Smooth muscle cell of the brain vasculature (primary cell): ENCODE measurements at regions not wholly inside any gene's neighbourhood (a gene's known extent, or its start where the extent isn't known, plus 50 kb on each side); places are given as distances from the start of the nearest gene placed in this dataset.
"Not testable (repeated sequence)": the region's sequence is repeated elsewhere in the genome, so short reads cannot be mapped to it uniquely, and the experiment has no call there.

Experiments used
- DNase-seq: peaks from one replicate; pipeline ENCODE4 v3.0.0-alpha.2; 2012; ENCODE audit warnings: low read depth, low spot score

- DNase-seq: no peak
Observed at GRCh38 chr13:90902255-90902654, 445.2 kb upstream of the MIR17HG start.

GRCh38 chr13:90906554-90906953, 440.9 kb upstream of the MIR17HG start:
- DNase-seq: no peak

GRCh38 chr13:90908792-90909191, 438.7 kb upstream of the MIR17HG start:
- no peak for DNase-seq

- DNase-seq: no peak
Observed at GRCh38 chr13:90910018-90910639, 437.4 kb upstream of the MIR17HG start.

GRCh38 chr13:90912247-90912646, 435.2 kb upstream of the MIR17HG start:
- DNase-seq: no peak

GRCh38 chr13:90918536-90918935, 429.0 kb upstream of the MIR17HG start:
- no peak for DNase-seq

- DNase-seq: no peak
Observed at GRCh38 chr13:90919153-90919552, 428.3 kb upstream of the MIR17HG start.

- no peak for DNase-seq
Observed at GRCh38 chr13:90926459-90926858, 421.0 kb upstream of the MIR17HG start.

GRCh38 chr13:90928109-90928508, 419.4 kb upstream of the MIR17HG start:
- no peak for DNase-seq

- DNase-seq: no peak
Observed at GRCh38 chr13:90933097-90933826, 414.2 kb upstream of the MIR17HG start.

GRCh38 chr13:90934741-90935140, 412.7 kb upstream of the MIR17HG start:
- no peak for DNase-seq

GRCh38 chr13:90938848-90939247, 408.6 kb upstream of the MIR17HG start:
- no peak for DNase-seq

GRCh38 chr13:90943946-90944345, 403.5 kb upstream of the MIR17HG start:
- no peak for DNase-seq

GRCh38 chr13:90945146-90945545, 402.3 kb upstream of the MIR17HG start:
- DNase-seq: not testable (repeated sequence)

- not testable (repeated sequence) for DNase-seq
Observed at GRCh38 chr13:90946125-90946524, 401.4 kb upstream of the MIR17HG start.

- no peak for DNase-seq
Observed at GRCh38 chr13:90947976-90948375, 399.5 kb upstream of the MIR17HG start.

- no peak for DNase-seq
Observed at GRCh38 chr13:90950160-90950559, 397.3 kb upstream of the MIR17HG start.

- no peak for DNase-seq
Observed at GRCh38 chr13:90951663-90952062, 395.8 kb upstream of the MIR17HG start.

GRCh38 chr13:90952326-90952725, 395.2 kb upstream of the MIR17HG start:
- DNase-seq: no peak

- no peak for DNase-seq
Observed at GRCh38 chr13:90954605-90955195, 392.8 kb upstream of the MIR17HG start.

- no peak for DNase-seq
Observed at GRCh38 chr13:90956031-90956430, 391.5 kb upstream of the MIR17HG start.

GRCh38 chr13:90958866-90959265, 388.6 kb upstream of the MIR17HG start:
- DNase-seq: no peak
